HUDEP-2 (cell line): ENCODE measurements at regions not wholly inside any gene's neighbourhood (a gene's known extent, or its start where the extent isn't known, plus 50 kb on each side); places are given as distances from the start of the nearest gene placed in this dataset.

ENCODE experiments used
- DNase-seq, 76 experiments: peaks; one replicate each; lab custom pipeline; 2025; ENCODE audit not compliant: unreplicated experiment in 76 of 76; lab: John Stamatoyannopoulos, UW

- DNase-seq: no peak
Observed at GRCh38 chr16:6548507-6548906, 784.1 kb upstream of the RBFOX1 start.

- no peak for DNase-seq
Observed at GRCh38 chr16:6547131-6547530, 785.5 kb upstream of the RBFOX1 start.

DNA sequence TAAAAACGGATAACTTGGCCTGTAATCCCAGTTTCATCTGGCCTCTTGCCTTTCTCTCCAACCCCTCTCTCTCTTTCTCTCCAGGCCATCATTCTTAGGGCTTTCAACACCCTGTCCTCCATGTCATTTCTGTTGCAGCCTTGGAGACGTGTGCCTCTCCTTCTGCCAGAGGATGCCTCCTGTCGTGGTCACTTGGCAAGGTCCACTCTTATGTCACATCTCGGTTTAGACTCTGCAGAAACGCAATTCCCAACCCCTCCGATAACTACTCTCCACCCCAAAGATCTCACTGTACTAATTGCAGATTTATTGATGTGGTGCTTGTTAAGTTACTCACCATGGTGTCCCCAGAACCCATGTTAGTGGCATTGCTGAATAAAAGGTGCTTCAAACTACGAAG lies 787.3 kb upstream of the RBFOX1 start:
- DNase-seq: no peak

GRCh38 chr16:6541267-6541666 lies 791.4 kb upstream of the RBFOX1 start:
- DNase-seq: no peak

DNA sequence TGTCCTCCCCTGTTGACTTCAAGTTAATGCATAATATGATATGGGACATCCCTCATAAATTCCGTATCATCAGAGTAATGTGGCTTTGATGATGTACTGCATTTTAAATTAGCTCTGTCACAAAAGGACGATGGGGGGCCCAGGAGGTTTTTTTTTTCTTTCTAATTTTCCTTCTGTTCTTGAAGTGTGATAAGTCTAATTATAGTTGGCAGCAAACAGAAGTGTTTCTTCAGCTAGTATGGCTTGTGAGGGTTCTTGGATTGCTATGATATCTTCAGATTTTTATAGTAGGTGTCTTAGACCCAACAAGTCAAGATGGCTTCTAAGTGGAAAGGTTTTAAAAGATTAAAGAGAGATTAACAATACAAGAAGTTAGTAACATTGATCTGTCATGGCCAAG lies 796.2 kb upstream of the RBFOX1 start:
- DNase-seq: no peak

- DNase-seq: no peak
Observed at GRCh38 chr16:6531067-6531466, 801.6 kb upstream of the RBFOX1 start.

DNA sequence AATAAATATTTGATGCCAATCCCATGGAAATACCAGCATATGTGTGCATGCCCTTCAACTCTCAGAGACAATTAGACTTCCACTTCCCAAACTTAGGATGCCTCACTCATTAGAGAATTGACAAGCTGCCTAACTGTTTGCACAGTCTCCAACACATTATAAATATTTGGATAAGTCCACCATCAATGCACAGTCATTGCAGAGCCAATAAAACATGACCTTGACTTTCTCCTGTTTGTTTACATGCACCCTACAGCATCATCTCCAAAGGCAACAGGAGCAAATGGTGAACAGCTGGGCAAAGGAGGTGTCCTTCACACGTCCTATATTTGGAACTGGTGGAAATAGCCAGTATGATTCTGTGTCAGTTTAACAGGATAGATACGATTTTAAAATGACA lies 804.4 kb upstream of the RBFOX1 start:
- no peak for DNase-seq

GRCh38 chr16:6527646-6528045 lies 805.0 kb upstream of the RBFOX1 start:
- DNase-seq: no peak

DNA sequence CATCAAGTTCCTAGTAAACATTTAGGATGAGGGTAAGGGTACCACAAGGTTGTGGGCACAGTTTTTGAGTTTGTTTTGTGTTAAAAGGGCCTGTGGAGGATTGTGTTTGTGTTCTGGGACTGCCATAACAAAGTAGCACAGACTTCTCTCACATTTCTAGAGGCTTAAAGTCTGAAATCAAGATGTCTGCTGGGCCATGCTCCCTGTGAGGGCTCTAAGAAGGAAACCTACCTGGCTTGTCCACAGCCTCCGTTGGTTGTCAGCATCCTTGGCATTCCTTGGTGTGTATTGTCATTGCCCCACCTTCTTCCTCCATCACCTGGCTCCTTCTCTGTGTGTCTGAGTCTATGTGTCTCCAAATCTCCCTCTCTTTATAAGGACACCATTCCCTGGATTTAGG lies 808.1 kb upstream of the RBFOX1 start:
- no peak for DNase-seq

DNA sequence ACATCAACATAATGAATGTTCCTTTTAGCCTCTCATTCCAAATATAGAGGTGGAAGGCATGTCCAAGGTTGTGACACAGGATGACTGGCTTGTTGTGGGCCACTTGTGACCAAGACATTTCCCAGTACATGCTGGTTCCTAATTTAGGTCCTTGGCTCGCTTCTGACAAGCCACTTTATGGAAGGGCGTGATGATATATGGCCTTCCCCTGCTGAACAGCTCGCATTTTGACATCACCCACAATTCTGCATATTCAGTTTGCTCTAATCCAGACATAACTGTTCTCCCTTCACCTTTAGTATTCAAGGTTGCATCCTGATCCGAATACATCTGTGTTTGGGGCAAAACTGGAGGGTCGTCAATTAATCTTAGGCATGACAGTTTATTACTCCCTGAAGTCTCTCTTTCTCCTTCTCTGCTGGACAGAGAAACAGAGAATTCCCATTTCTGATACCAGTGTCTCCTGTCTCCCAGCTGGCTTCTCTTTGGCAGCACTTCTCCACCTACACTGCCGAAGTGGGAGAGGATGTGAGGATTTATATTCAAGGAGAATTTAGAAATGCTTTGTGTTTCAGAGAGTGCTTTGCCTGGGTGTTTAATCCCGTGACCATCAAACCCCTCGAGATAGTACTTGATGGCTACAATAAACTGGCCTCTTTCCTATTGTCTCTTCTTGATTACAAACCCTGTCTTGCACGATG lies 815.5 kb upstream of the RBFOX1 start:
- DNase-seq: no peak

- DNase-seq: no peak
Observed at GRCh38 chr16:6512512-6512911, 820.1 kb upstream of the RBFOX1 start.

DNA sequence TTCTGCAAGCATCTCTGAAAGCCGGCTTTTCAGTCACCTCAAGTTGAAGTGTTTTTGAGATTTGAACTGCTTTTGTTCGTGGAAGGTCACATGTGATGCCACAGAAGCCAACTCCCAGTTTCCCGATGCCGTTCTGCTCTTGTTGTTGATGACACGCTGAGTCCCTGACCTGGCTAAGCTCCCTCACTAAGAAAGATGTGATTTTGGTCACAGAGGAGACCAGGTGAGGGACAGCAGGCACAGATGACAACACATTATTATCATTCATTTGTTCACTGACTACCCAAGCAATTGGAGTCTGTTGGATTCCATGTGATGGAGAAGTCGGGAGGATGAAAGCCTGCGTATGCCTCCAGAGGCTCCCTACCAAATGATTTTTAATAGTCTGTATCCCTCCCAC lies 822.4 kb upstream of the RBFOX1 start:
- no peak for DNase-seq

DNA sequence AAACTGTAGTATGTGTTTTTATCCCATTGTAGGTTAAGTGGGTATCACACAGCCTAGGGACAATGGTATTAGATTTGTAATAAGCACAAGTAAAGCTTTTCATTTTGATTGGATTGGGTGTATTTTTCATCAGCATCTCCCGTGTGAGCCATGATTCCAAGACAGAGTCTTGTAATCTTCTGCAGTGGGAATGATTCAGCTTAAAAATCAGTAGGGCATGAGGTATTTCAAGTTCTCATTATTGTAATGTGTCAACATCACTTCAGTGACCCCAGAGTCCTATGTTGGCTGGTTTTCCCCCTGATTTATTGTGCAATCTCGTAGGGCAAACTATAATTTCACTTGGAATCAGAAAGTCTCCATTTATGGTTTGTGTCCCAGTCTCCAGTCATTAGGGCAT lies 833.2 kb upstream of the RBFOX1 start:
- DNase-seq: no peak

DNA sequence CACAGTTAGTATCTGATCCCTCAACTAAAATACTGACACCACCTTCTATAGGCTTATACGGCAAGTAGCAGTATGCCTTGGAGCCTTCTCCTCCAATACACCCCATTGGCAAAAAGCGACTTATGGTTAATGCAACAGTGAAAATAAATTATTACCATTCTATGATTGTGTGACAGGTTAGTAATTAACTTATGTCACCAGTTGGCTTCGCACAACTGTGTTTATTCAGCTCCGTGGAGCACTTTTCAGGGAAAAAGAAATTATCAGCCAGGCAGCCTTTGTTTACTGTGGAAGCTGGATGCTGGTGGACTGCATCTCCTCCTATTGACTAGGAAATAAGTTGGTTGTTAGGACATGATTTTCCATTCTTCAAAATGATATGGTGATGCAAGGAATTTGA lies 833.8 kb upstream of the RBFOX1 start:
- DNase-seq: no peak

DNA sequence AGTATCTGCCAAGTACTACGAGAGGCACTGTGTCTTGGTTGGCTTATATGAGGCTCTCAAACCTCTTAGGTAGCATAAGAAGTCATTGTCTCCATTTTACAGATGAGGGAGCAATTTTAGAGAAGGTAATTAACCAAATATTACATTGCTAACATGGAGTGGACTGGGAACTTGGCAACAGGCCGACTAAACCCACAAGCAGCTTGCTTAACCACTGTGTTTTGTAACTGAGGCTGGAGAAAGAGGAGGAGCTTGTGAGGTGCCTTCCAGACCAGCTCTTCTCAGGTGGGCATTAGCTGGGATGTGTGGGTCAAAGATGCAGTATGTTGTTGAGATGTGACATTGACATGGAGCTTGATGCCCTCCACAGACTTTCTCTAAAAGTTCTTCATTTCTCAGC lies 835.6 kb upstream of the RBFOX1 start:
- DNase-seq: no peak

DNA sequence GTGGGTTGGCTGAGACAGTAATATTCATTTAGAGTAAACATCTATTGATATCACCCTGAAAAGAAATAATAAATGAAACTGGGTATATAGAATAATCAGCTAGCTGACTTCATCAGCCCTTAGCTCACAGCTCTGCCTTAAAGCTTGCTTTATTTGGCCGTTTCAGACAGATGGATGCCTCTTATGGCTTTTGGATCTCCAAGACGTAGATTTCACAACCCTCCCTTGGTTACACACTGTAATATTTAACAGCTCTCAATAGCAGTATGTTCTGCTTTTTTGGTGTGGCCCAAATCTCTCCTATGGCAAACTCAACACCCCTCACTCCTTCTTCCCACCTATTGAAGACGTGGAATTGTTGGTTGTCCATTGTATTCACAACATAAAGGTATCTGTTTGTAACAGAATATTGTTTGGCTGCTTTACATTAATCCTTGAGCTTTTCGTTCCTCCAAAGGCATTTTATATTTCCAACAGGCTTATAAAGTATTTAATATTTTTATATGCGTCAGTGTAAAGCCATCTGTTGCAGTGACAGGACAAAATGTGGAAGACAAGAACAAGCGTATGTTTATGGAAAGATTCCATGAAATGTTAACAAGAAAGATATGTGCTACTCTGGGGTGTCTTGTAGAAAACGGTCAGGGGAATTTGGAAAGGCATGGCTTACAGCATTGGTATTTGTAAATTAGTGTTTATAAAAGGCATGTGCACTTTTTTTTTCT lies 837.0 kb upstream of the RBFOX1 start:
- DNase-seq: no peak

DNA sequence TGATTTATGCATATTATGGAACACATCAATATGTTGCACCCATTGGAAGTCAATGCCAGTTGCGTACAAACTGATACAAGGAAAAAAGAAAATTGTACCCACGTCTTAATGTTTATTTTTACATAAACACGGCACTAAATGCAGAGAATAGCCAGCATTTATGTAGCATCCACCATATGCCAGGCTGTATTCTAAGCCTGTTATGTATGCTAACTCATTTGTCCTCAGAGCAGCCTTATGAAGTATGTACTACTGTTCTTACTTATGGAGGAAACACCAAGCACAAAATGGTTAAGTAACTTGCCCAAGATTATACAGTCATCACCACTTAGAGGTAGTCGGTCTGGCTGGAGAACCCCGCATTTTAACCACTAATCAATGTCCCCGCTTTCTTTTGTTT lies 837.9 kb upstream of the RBFOX1 start:
- DNase-seq: no peak

GRCh38 chr16:6493555-6493954 lies 839.1 kb upstream of the RBFOX1 start:
- no peak for DNase-seq

GRCh38 chr16:6492742-6493141 lies 839.9 kb upstream of the RBFOX1 start:
- DNase-seq: no peak

DNA sequence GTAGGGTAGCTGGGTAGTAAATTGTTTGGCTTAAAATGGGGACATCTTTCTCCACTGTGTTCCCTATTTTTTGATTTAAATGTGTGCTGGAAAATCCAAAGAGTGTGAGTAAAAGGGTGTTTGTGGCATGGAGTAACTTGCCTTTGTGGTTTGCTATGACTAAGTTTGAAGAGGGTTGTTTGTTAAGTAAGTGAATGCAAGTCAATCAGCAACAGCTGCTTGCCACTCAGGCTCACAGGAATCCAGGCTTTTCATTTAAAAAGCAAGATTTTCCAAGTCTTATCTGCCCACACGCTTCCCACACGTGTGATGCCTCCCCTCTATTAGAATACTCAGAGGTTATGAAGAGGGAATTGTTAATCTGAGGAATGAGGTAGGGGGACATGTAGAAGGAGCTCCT lies 847.7 kb upstream of the RBFOX1 start:
- DNase-seq: no peak

GRCh38 chr16:6484081-6484480 lies 848.6 kb upstream of the RBFOX1 start:
- DNase-seq: no peak

- DNase-seq: no peak
Observed at GRCh38 chr16:6483469-6484033, 849.1 kb upstream of the RBFOX1 start.
